H1 (cell line): ENCODE measurements at regions not wholly inside any gene's neighbourhood (a gene's known extent, or its start where the extent isn't known, plus 50 kb on each side); places are given as distances from the start of the nearest gene placed in this dataset.

Source experiments
- ATF3 ChIP-seq: IDR thresholded peaks from 2 replicates; pipeline ENCODE4 v1.6.1; 2011; ENCODE audit warnings: low read depth, mild to moderate bottlenecking, low read length; ENCODE audit not compliant: insufficient read depth
- EZH2 ChIP-seq: fragments of 200-600 bp; sonication (generic); IDR thresholded peaks from 2 replicates; pipeline ENCODE4 v1.7.1; 2012; ENCODE audit warnings: low read depth, mild to moderate bottlenecking, moderate library complexity, low read length, inconsistent platforms; ENCODE audit not compliant: severe bottlenecking
- POLR2A ChIP-seq, 2 experiments: IDR thresholded peaks; 1 replicate in 1 of 2; 2 replicates in 1 of 2; pipeline ENCODE4 v1.6.1; 2011; ENCODE audit warnings: low read depth in 2 of 2, low read length in 2 of 2, mild to moderate bottlenecking in 2 of 2; ENCODE audit errors: control extremely low read depth in 1 of 2
- POLR2AphosphoS5 ChIP-seq: IDR thresholded peaks from 2 replicates; pipeline ENCODE4 v1.6.1; 2011; ENCODE audit warnings: low read depth, low read length
- POU5F1 ChIP-seq: IDR thresholded peaks from 2 replicates; pipeline ENCODE4 v1.6.1; 2011; ENCODE audit warnings: low read depth, mild to moderate bottlenecking, low read length, moderate library complexity
- RAD21 ChIP-seq, 2 experiments: IDR thresholded peaks in 1 of 2; conservative IDR thresholded peaks in 1 of 2; 2 replicates each; pipeline ENCODE4 v1.6.1; 2011; ENCODE audit warnings: low read depth in 2 of 2, low read length in 2 of 2, improper control_type of control experiment in 1 of 2, inconsistent platforms in 1 of 2, mild to moderate bottlenecking in 1 of 2, moderate library complexity in 1 of 2
- SP2 ChIP-seq: IDR thresholded peaks from 2 replicates; pipeline ENCODE4 v1.6.1; 2012; ENCODE audit warnings: mild to moderate bottlenecking, low read length, inconsistent platforms

GRCh38 chr3:10757021-10757820, 58.8 kb upstream of the SLC6A11 start (continued):
- TF ChIP-seq RAD21 (IDR thresholded peaks at IDR 0.05 in 1 of 2, conservative IDR thresholded peaks at IDR 0.05 in 1 of 2; ENCODE audit: low read depth in 2 of 2, low read length in 2 of 2) = no peak
- TF ChIP-seq POU5F1 = no peak
- TF ChIP-seq ATF3 = no peak
- no peak for TF ChIP-seq POLR2AphosphoS5
- TF ChIP-seq SP2 = no peak
- no peak for TF ChIP-seq EZH2
- no peak for TF ChIP-seq POLR2A (IDR thresholded peaks at IDR 0.05; ENCODE audit: control extremely low read depth in 1 of 2, low read depth in 2 of 2, low read length in 2 of 2)
